NCI-H1105 (cell line): ENCODE measurements at regions not wholly inside any gene's neighbourhood (a gene's known extent, or its start where the extent isn't known, plus 50 kb on each side); places are given as distances from the start of the nearest gene placed in this dataset.
"Not testable (repeated sequence)": the region's sequence is repeated elsewhere in the genome, so short reads cannot be mapped to it uniquely, and the experiment has no call there.

Source experiments
- DNase-seq: peaks from one replicate; lab custom pipeline; 2025; lab: John Stamatoyannopoulos, UW

DNA sequence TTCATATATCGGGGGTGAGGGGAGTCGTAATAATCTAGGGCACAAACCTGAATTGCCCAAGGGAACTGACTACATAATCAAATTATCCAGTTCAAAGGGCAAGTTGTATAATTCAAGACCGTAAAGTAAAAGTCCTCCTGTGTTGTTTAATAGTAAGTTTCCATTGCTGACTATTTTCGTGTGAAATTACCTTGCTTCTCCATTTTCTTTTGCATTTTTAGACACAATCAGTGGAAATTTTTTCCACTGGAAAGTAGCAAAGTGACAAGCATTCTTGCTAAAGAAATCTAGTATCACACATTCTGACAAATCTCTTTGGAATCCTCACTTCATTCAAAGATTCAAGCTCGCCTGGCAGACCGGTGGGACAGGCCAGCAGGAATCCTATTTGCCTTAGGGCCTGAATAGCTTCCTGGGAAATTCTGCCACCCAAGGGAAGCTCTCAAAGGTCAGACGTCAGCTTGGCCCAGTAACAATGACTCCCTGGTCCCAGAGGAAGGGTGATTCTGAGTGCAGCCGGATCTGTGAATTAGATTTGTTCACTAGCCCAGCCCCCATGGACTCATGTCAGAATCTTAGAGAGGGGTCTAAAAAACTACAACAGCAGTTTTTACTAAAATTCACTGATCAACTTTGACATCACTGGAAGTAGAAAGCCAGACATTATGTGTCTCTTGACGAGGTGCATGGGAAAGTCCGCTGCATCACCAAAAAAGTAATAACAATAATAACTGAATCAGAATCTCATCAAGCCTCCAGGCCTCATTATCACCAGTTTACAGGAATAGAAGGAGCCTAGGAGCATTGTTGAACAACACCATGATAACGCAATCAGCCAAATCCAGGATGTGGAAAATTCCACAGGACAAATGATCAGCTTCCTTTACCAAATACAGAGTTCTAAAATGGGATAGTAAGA, 161.0 kb downstream of the SKIDA1 start:
- DNase-seq, result no peak

DNA sequence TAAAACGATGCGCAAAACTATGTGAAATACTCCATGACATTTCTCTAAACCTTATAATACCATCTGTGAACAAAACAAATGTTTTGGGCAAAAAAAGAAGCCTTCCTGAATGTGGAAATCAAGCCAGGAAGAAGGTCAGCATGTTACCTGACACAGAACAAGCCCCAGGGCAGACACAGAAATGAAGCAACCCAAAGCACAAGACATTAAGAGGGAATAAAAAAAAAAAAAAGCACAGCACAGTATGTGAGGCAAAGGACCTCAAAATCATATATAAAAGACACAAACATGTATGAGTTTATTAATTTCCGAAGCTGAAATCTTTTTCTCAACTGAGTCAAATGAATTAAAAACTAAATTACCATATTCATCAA, 161.8 kb downstream of the SKIDA1 start:
- DNase-seq, result no peak

DNA sequence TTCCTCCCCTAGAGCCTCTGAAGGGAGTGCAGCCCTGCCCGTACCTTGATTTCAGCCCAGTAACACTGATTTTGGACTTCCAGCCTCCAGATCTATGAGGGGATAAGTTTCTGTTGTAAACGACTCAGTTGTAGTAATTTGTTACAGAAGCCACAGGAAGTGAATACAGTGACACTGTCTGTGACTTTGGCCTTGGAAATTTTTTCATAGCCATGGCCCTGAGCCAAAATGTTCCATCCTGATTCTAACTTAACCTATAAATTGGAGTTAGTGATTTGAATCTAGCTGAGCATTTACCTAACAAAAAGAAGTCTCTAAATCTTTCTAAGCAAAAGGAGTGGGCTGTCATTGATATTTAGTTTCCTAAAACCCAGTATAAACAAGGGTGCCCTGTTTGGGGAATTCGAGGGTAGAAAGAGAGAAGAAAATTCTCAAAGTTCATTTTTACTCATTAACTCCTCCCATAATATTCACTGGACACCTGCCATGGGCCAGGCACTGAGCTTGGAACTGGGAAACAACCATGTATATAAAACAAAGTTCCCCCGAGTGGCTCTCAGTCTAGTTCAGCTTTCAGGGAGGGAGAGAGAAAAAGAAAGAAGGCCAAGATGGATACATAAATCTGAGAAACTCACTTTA, 162.3 kb downstream of the SKIDA1 start:
- no peak for DNase-seq

DNA sequence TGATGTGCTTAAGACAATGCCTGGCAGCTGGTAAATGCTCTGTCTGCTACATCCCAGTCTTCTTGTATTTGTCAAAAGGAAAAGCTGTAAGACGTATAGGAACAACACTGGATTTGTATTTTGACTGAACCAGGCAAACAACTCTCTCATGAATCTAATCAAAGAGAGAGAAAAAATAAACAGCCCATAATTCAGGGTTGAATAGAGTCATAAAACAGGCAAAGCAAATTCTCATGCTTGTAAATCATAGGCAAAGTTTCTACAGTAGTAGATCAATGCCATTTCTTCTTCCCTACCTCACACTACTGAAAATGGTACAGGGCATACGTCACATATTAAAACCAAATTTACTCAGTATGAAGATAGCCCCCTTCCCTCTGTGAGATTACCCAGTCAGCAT, 166.3 kb downstream of the SKIDA1 start:
- DNase-seq, result no peak

DNA sequence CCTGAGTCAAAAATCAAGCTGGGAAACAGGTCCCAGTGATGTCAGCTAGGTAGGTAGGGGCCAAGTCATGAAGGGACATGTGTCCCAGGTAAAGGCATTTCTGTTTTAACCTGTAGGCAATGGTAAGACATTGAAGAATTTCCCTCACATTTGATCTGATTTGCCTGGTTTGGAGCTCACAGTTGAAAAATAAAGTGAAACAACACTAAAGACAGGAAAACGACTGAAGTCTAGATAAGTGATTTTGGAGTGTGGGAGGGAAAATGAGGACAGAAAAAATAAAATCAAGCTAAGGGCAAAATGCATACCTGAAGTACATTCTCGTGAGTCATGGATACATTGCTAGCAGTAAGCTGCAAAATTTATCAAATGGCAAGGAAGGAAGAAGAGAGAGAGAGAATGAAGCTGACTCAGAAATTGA, 169.9 kb downstream of the SKIDA1 start:
- DNase-seq, result no peak

DNA sequence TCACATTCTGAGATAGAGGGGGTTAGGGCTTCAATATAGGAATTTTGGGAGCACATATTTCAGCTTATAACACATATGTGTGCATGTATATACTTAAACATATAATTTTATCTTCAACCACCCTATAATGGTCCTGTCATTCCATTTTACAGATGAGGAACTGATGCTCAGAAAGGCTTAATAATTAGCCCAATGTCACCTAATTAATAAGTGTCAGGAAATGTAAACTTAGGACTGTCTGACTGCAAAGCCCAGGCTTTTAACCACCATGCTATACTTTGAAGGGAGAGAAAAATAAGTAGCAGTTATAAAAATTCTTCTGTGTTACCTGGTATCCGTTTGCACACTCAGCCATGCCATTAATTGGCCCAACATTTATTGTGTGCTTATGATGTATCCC, 172.6 kb downstream of the SKIDA1 start:
- DNase-seq, result no peak

DNA sequence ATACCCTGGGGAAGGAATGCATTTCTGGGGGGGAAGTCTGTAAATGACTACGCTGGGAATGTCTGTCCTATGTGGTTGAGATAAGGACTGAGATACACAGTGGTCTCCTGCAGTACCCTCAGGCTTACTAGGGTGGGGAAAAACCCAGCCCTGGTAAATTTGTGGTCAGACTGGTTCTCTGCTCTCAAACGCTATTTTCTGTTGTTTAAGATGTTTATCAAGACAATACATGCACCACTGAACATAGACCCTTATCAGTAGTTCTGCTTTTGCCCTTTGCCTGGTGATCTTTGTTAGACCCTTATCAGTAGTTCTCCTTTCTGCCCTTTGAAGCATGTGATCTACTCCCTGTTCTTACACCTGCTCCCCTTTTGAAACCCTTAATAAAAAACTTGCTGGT, 173.9 kb downstream of the SKIDA1 start:
- DNase-seq, result not testable (repeated sequence)

DNA sequence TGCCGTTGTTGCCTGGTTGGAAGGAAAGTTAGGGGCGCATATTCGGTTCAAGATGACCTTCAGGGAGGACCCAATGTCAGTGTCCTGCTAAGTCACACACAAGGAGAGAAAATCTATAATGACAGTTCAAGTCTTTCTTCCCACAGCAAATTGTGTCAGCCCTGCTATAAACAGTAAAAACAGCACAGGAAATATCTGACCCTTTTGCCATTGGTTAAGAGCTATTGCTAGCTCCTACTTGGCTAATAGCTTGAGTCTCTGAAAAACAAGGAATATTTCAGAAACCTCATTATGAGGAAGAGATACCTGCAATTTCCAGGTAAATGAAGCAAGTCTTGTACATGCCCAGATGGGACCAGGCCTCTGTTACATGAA, 175.6 kb downstream of the SKIDA1 start:
- no peak for DNase-seq

DNA sequence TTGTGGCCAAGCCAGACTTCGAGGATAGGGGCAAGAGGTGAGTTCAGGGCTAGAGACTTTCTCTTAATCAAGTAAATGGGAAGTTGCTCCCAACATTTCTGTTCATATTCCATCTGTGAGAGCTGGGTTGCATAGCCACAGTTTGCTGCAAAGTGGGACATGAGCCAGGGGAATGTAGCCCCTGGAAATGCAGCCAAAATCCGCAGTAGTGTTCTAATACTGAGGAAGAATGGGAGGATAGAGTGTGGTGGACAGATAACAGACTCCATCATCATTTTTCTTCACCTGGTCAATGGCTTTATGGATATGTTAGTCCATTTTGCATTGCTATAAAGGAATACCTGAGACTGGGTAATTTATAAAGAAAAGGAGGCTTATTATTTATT, 177.7 kb downstream of the SKIDA1 start:
- DNase-seq, result no peak

DNA sequence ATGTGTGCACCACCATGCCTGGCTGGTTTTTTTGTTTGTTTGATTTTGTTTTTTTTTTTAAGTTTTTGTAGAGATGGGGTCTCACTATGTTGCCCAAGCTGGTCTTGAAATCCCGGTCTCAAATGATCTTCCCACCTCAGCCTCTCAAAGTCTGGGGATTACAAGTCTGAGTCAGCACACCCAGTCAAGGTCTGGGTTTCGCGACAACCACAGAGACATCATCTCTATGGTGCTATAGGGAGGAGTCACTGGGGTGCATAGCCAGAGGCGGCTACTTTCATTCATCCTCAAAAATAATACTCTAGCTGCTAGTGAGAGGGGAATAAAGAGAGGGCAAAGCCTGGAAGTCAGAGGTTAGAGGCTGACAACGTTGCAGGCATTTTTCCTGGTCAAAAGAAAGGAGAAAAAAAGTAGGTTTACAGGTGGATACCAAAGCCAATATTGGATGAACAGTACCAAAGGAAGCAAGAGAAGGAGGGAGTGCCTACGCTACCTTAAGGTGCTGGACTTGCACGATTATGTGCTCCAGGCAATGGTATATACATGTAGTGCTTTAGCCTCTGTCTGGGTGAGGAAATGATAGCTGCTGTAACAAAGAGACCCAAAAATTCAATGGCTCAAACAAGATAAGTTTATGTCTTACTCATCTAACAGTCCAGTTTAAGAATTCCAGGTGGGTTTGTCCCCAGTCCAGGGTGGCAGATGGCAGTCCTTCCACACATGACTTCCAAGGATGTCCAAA, 178.3 kb downstream of the SKIDA1 start:
- DNase-seq, result no peak

DNA sequence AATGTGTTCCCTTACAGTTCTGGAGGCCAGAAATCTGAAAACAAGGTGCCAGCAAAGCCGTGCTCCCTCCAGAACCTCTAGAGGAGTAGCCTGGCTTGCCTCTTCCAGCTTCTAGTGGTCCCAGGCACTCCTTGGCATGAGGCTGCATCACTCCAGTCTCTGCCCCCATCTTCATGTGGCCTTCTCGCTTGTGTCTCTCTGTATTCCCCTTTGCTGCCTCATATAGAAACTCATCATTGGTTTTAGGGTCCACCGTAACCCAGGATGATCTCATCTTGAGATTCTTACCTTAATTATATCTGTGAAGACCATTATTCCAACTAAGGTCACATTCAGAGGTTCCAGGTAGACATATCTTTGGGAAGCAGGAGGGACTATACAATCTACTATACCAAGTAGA, 182.4 kb downstream of the SKIDA1 start:
- no peak for DNase-seq

DNA sequence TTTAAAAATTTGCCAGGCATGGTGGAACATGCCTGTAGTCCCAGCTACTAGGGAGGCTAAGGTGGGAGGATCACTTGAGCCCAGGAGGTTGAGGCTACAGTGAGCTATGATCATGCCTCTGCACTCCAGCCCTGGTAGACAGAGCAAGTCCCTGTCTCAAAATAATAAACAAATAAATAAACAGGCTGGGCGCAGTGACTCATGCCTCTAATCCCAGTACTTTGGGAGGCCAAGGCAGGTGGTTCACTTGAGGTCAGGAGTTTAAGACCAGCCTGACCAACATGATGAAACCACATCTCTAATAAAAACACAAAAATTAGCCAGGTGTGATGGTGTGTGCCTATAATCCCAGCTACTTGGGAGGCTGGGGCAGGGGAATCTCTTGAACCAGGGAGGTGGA, 183.0 kb downstream of the SKIDA1 start:
- DNase-seq, result not testable (repeated sequence)

DNA sequence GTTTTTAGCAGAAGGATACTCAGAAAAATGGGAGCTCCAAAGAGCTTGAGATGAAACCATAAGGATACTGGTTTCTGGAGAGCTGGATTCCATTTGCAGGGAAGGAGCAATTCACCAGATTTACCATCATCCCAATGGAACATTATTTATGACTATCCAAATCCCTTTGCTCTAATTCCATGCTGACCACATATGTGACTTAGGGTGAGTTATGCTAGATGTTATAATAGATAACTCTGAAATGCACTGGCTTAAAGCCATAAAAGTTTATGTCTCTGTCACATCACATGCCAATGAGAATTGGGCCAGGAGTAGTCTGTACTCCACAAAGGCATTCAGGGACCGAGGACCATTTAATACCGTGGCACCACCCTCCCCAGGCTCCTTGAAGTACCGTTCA, 185.2 kb downstream of the SKIDA1 start:
- no peak for DNase-seq

DNA sequence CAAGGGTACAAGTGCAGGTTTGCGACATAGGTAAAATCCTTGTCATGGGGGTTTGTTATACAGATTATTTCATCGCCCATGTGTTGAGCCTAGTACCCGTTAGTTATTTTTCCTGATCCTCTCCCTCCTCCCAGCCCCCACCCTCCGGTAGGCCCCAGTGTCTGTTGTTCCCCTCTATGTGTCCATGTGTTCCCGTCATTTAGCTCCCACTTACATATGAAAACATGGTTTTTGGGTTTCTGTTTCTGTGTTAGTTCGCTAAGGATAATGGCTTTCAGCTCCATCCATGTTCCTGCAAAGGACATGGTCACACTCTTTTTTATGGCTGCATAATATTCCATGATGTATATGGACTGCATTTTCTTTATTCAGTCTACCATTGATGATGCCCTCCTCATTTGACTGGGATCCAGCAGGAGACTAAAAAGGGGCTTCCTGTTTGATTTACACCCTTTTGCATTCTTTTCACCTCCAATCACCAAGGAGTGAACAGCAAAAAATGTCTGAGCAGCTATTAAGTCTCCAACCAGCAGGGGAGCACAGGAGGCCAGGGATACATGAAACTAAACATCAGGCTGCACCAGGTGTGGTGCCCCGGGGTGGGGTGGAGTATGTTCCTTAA, 188.2 kb downstream of the SKIDA1 start:
- no peak for DNase-seq

DNA sequence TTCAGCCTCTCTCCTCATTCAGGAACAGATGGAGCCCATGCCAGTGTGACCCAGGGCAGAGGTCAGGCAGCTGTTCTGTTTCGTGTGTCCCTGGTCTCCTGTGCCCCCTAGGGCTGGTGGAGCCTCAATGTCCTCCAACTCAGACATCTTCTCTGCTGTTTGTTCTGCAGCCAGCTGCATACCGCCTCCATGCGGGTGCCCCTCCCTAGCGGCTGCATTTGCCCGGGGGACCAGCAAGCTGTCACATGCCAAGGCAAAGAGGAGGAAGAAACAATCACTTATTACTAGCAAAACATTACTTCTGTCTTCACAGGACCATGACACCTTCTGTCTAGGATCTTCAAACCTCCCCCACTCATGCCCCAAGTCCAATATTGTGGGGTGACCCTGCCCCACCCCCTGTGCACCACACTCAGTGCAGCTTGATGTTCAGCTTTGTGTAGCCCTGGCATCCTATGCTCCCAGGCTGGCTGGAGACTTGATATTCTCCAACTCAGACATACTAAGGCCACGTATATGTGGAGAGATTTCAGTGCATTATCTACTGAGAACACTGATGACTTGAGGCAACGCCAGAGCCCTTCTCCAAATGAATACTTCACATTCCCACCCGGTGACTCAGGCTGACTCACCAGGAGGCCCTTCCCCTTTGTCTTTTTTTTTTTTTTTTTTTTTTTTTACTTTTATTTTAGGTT, 188.9 kb downstream of the SKIDA1 start:
- no peak for DNase-seq

DNA sequence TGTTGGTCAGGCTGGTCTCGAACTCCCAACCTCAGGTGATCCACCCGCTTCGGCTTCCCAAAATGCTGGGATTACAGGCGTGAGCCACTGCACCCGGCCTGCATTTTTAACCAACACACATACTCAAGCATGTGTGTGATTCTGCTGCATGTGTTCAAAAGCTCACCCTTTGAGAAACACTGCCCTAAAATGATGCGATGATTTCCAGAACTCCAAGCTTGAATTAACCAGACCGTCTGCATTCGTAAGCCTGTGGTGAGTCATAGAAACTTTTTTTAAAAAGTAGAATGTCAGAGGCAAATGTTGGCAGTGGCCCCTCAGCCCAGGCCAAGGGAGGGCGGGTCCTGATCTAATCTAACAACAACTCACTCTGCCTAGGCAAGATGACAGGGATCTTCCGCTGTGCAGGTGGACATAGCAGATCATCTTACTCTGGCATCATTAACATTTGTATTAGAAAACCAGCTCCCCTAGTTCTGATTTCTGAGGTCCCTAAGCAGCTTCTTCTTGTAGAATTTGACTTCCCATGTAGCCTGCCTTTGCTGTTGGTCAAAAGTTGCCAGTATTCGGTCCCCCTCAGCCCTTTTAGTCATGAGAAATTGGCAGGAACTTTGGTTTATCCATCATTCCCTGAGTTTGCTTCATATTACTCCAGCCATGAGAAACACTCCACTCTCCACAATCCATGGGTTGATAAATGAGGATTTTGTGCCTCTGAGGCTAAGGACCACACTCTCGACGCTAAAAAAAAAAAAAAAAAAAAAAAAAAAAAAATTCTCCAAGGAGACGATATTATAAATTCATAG, 190.4 kb downstream of the SKIDA1 start:
- no peak for DNase-seq

DNA sequence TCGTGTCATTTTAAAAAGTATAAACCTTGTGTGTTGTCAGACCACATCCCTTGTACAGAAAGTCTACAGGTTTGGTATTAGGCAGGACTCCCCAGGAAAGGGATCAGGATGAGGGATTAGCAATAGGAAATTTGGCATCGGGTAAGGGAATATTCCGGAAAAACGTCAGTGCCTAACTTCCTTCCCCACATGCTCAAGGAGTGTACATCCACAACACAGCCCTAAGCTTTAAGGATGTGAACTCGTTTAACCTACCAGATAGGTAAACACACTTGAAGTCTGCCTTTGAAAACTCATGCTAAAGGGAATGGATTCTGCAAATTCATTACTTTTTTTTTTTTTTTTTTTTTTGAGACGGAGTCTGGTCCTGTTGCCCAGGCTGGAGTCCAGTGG, 194.9 kb downstream of the SKIDA1 start:
- DNase-seq, result no peak

DNA sequence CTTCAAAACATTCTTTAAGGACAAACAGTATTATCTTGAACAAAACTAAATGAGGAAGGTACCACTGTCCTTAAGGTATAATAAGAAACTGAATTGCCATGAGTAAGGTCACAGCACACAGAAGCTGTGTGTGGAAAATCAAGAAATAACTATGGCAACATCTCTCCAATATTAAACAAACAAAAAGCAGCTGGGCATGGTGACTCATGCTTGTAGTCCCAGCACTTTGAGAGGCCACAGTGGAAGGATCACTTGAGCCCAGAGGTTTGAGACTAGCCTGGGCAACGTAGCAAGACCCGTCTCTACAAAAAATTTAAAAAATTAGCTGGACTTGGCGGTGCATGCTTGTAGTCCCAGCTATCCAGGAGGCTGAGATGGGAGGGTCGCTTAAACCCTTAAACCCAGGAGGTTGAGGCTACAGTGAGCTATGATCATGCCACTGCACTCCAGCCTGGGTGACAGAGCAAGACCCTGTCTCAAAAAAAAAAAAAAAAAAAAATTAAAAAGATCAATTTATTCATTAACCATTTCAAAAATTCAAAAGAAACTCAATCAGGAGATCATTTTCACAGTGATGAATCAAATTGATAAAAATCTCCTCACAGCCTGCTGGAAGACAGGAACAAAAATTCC, 195.4 kb downstream of the SKIDA1 start:
- DNase-seq, result no peak

DNA sequence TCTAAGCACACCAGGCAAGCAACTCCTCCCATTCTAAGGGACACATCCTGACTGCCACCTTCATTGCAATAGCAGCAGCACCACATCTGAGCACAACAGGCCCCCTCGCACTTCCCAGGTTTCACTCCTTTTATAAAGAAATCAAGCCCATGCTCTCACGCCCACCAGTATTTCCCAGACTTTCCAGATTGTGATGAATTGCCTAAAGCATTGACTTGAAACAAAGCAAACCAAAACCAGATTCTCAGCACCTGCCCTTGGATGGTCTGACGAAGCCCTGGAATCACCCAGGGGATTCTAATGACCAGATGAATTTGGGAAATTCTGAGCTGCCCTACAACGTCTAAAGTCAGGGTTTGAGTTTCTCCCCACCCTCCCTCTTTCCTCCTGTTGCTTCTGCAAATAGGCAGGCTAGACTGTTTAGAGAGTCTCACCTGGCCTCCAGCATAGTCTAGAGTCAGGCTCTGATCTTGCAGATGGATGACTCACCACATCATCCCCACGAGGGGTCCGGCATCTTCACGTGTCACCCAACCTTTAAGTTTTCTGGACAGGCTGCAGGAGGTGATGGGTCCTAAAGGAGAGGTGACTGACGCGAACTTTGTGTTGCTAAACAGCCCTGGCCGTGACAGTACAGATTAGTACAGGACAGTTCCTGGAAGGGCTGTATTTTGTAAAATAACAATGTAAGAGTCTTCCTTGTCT, 198.0 kb downstream of the SKIDA1 start:
- no peak for DNase-seq
